A673 (cell line): ENCODE measurements at regions not wholly inside any gene's neighbourhood (a gene's known extent, or its start where the extent isn't known, plus 50 kb on each side); places are given as distances from the start of the nearest gene placed in this dataset.

Experiments used
- BruUV-seq: library from RNA; stranded (reverse); fragments of 400-500 nt; replicated peaks from 2 replicates; lab custom pipeline; 2021; lab: Mats Ljungman, UMichigan
- CTCF ChIA-PET: fragments of 300-600 bp; sonication (Branson Sonifier 250); formaldehyde crosslinking; loops from one replicate; lab custom pipeline; 2022; ENCODE audit warnings: antibody characterized with exemption; lab: Charles Lee
- POLR2A ChIA-PET: fragments of 300-600 bp; sonication (Branson Sonifier 250); formaldehyde crosslinking; loops from one replicate; lab custom pipeline; 2022; ENCODE audit warnings: antibody characterized with exemption; ENCODE audit not compliant: low non-redundant PET; lab: Charles Lee
- DNase-seq: peaks from one replicate; pipeline ENCODE4 v3.0.0-alpha.2; 2015; ENCODE audit warnings: low spot score
- H3K27ac ChIP-seq: fragments of 200-600 bp; sonication (generic); 2 replicates; pipeline ENCODE4 v1.5.1; 2016; ENCODE audit warnings: mixed run types, low read depth, mild to moderate bottlenecking, mixed read lengths, antibody characterized with exemption, low read length; ENCODE audit not compliant: poor library complexity, severe bottlenecking
- H3K27me3 ChIP-seq: fragments of 200-600 bp; sonication (generic); replicated peaks from 2 replicates; pipeline ENCODE4 v1.6.1; 2017; ENCODE audit warnings: mixed run types, low read depth, mild to moderate bottlenecking, mixed read lengths, antibody characterized with exemption, low read length; ENCODE audit not compliant: insufficient read depth, poor library complexity
- H3K36me3 ChIP-seq: fragments of 200-600 bp; sonication (generic); 2 replicates; pipeline ENCODE4 v1.6.1; 2016; ENCODE audit warnings: mixed run types, mild to moderate bottlenecking, mixed read lengths, antibody characterized with exemption, low read length; ENCODE audit not compliant: insufficient read depth, poor library complexity, severe bottlenecking
- H3K4me1 ChIP-seq: fragments of 200-600 bp; sonication (generic); 2 replicates; pipeline ENCODE4 v1.6.1; 2017; ENCODE audit warnings: mixed run types, mild to moderate bottlenecking, mixed read lengths, antibody characterized with exemption, low read length; ENCODE audit not compliant: insufficient read depth, poor library complexity, severe bottlenecking
- H3K4me3 ChIP-seq: fragments of 200-600 bp; sonication (generic); 2 replicates; pipeline ENCODE4 v1.5.1; 2016; ENCODE audit warnings: low read depth, mixed run types, mild to moderate bottlenecking, mixed read lengths, low read length; ENCODE audit not compliant: poor library complexity, severe bottlenecking
- H3K9me3 ChIP-seq: fragments of 200-600 bp; sonication (generic); 2 replicates; pipeline ENCODE4 v1.6.1; 2016; ENCODE audit warnings: mixed run types, low read depth, mild to moderate bottlenecking, mixed read lengths, antibody characterized with exemption, low read length; ENCODE audit not compliant: poor library complexity, severe bottlenecking
- CTCF ChIP-seq: fragments of 300-800, 200-600 bp; sonication (generic); conservative IDR thresholded peaks from 2 replicates; pipeline ENCODE4 v1.5.1; 2017; ENCODE audit warnings: low read depth, mild to moderate bottlenecking, antibody characterized with exemption, low read length, moderate library complexity, mixed read lengths
- EZH2 ChIP-seq: fragments of 200-600 bp; sonication (generic); IDR thresholded peaks from 2 replicates; pipeline ENCODE4 v1.6.1; 2017; ENCODE audit warnings: borderline replicate concordance, low read depth, mild to moderate bottlenecking, mixed read lengths, antibody characterized with exemption, low read length; ENCODE audit not compliant: poor library complexity, severe bottlenecking
- intact Hi-C: fragments of 100-400 bp; cut with micrococcal nuclease; formaldehyde crosslinking; loops from one replicate; pipeline ENCODE4 v1.10.0; 2022; ENCODE audit not compliant: unreplicated experiment

- Histone ChIP-seq H3K36me3 (no peaks in the 10 kb centered on the region), H3K4me3 (no peak overlapping the region), H3K27me3 (no peaks in the 10 kb centered on the region), H3K27ac (no peak overlapping the region), H3K9me3 (no peaks in the 10 kb centered on the region), H3K4me1 (no peaks in the 10 kb centered on the region)
- CTCF ChIA-PET: no interaction called here
- POLR2A ChIA-PET: no interaction called here
- DNase-seq: no peak
- no TSS peak for BruUV-seq
- TF ChIP-seq EZH2 (no peak), CTCF (no peak)
- intact Hi-C loops: no loop called here
Measured at GRCh38 chr17:63304704-63305261, 141.3 kb downstream of the CYB561 start.

- no peak for DNase-seq
- H3K9me3 ChIP-seq: no peaks in the 10 kb centered on the region
- no peaks in the 10 kb centered on the region for H3K27me3 ChIP-seq
- H3K4me1 ChIP-seq: no peaks in the 10 kb centered on the region
- ChIA-PET POLR2A (no interaction called here), CTCF (no interaction called here)
- H3K27ac ChIP-seq: no peak overlapping the region
- no peak overlapping the region for H3K4me3 ChIP-seq
- intact Hi-C loops: no loop called here
- TF ChIP-seq EZH2 (no peak), CTCF (no peak)
- no TSS peak for BruUV-seq
- H3K36me3 ChIP-seq: no peaks in the 10 kb centered on the region
Measured at GRCh38 chr17:63305857-63306256, 140.2 kb downstream of the CYB561 start.

GRCh38 chr17:63306855-63307254, 139.3 kb downstream of the CYB561 start:
- intact Hi-C loops: no loop called here
- H3K27ac ChIP-seq: no peak overlapping the region
- DNase-seq: no peak
- ChIA-PET POLR2A (interaction anchor here (0.7 kb wide), 1 partner anchor 569 kb away, joined by 3 read pairs; no protein-coding TSS in a partner anchor), CTCF (no interaction called here)
- H3K9me3 ChIP-seq: no peaks in the 10 kb centered on the region
- H3K27me3 ChIP-seq: no peaks in the 10 kb centered on the region
- no peaks in the 10 kb centered on the region for H3K4me1 ChIP-seq
- no peaks in the 10 kb centered on the region for H3K36me3 ChIP-seq
- BruUV-seq: no TSS peak
- TF ChIP-seq CTCF: no peak
- no peak overlapping the region for H3K4me3 ChIP-seq
